ENCODE measurements at regions not wholly inside any gene's neighbourhood (a gene's known extent, or its start where the extent isn't known, plus 50 kb on each side); places are given as distances from the start of the nearest gene placed in this dataset.

DNA sequence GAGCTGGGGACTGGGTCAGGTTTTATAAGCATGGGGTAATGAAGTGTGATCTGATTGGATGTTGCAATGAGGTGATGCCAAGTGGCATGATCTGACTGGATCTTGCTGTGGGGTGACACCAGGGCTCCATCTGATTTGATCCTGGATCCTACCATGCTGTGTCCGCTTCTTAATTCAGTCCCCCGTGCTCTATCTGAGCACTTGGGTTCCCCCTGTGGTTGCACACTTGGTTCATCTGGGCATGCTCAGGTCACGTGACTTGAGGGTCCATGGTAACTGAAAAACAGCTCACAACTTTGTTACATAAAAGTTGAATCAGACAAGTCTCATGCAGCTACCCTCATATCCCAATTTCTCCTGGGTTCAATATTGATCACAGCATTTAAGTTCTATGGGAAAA lies 448.6 kb upstream of the NRP1 start:
- 83% methylated on average over 3 of the region's 3 CpGs; no CpG with 5 or more reads in 1 of the 2 donors for WGBS, 2 donors (ENCODE audit: low coverage in 1 of 2)
- Histone ChIP-seq H3K4me1 (no peaks in the 10 kb centered on the region), H3K27ac (no peak overlapping the region), H3K4me3 (no peak overlapping the region), H3K27me3 (no peaks in the 10 kb centered on the region), H3K9me3 (no peaks in the 10 kb centered on the region), H3K36me3 (no peaks in the 10 kb centered on the region)
- intact Hi-C loops (cut with DNase I; ENCODE audit: low total_unique reads) = no loop called here
- DNase-seq = no peak
- in situ Hi-C loops (cut with MboI; ENCODE audit: low pct_ligation_motif_present in 1 of 4, low pct_unique_long_range_greater_than_20kb in 1 of 4, low sequenced_read_pairs in 3 of 4) = no loop called here
- no peak for TF ChIP-seq POLR2AphosphoS5 (IDR thresholded peaks at IDR 0.05)
- no peak for TF ChIP-seq EP300 (IDR thresholded peaks at IDR 0.05; ENCODE audit: low read depth)
- TF ChIP-seq POLR2A (IDR thresholded peaks at IDR 0.05) = no peak

GRCh38 chr10:33781606-33782395 lies 447.3 kb upstream of the NRP1 start:
- DNase-seq = no peak
- intact Hi-C loops (cut with DNase I; ENCODE audit: low total_unique reads) (no loop called here), in situ Hi-C loops (cut with MboI; ENCODE audit: low pct_ligation_motif_present in 1 of 4, low pct_unique_long_range_greater_than_20kb in 1 of 4, low sequenced_read_pairs in 3 of 4) (no loop called here)
- Histone ChIP-seq H3K36me3 (no peaks in the 10 kb centered on the region), H3K9me3 (no peaks in the 10 kb centered on the region), H3K4me3 (no peak overlapping the region), H3K27ac (no peak overlapping the region), H3K4me1 (no peaks in the 10 kb centered on the region), H3K27me3 (no peaks in the 10 kb centered on the region)
- no peak for TF ChIP-seq POLR2AphosphoS5 (IDR thresholded peaks at IDR 0.05)
- no peak for TF ChIP-seq POLR2A (IDR thresholded peaks at IDR 0.05)
- no peak for TF ChIP-seq EP300 (IDR thresholded peaks at IDR 0.05; ENCODE audit: low read depth)
- TF ChIP-seq, protein P1, sequence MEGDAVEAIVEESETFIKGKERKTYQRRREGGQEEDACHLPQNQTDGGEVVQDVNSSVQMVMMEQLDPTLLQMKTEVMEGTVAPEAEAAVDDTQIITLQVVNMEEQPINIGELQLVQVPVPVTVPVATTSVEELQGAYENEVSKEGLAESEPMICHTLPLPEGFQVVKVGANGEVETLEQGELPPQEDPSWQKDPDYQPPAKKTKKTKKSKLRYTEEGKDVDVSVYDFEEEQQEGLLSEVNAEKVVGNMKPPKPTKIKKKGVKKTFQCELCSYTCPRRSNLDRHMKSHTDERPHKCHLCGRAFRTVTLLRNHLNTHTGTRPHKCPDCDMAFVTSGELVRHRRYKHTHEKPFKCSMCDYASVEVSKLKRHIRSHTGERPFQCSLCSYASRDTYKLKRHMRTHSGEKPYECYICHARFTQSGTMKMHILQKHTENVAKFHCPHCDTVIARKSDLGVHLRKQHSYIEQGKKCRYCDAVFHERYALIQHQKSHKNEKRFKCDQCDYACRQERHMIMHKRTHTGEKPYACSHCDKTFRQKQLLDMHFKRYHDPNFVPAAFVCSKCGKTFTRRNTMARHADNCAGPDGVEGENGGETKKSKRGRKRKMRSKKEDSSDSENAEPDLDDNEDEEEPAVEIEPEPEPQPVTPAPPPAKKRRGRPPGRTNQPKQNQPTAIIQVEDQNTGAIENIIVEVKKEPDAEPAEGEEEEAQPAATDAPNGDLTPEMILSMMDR (IDR thresholded peaks at IDR 0.05) = no peak
- WGBS, 2 donors (ENCODE audit: low coverage in 1 of 2) = 69 to 72% methylated on average over 7 of the region's 7 CpGs

- WGBS, 2 donors (ENCODE audit: low coverage in 1 of 2) = 84 to 89% methylated on average over 5 to 9 of the region's 9 CpGs
Measured at GRCh38 chr10:33780961-33781360, 446.5 kb upstream of the NRP1 start.

GRCh38 chr10:33777223-33777622 lies 442.8 kb upstream of the NRP1 start:
- Histone ChIP-seq H3K9me3 (no peaks in the 10 kb centered on the region), H3K36me3 (no peaks in the 10 kb centered on the region), H3K27ac (no peak overlapping the region), H3K4me3 (no peak overlapping the region), H3K27me3 (no peaks in the 10 kb centered on the region), H3K4me1 (no peaks in the 10 kb centered on the region)
- TF ChIP-seq POLR2A (IDR thresholded peaks at IDR 0.05) (no peak), EP300 (IDR thresholded peaks at IDR 0.05; ENCODE audit: low read depth) (no peak), POLR2AphosphoS5 (IDR thresholded peaks at IDR 0.05) (no peak)
- TF ChIP-seq, protein P1 (IDR thresholded peaks at IDR 0.05) = no peak
- in situ Hi-C loops (cut with MboI; ENCODE audit: low pct_ligation_motif_present in 1 of 4, low pct_unique_long_range_greater_than_20kb in 1 of 4, low sequenced_read_pairs in 3 of 4) = no loop called here
- intact Hi-C loops (cut with DNase I; ENCODE audit: low total_unique reads) = no loop called here
- 71 to 91% methylated on average over 7 to 10 of the region's 10 CpGs for WGBS, 2 donors (ENCODE audit: low coverage in 1 of 2)
- no peak for DNase-seq

More at GRCh38 chr10:33780961-33781360, 446.5 kb upstream of the NRP1 start:
- in situ Hi-C loops (cut with MboI; ENCODE audit: low pct_ligation_motif_present in 1 of 4, low pct_unique_long_range_greater_than_20kb in 1 of 4, low sequenced_read_pairs in 3 of 4) (no loop called here), intact Hi-C loops (cut with DNase I; ENCODE audit: low total_unique reads) (no loop called here)
- Histone ChIP-seq H3K9me3 (no peaks in the 10 kb centered on the region), H3K27me3 (no peaks in the 10 kb centered on the region), H3K4me1 (no peaks in the 10 kb centered on the region), H3K4me3 (no peak overlapping the region), H3K36me3 (no peaks in the 10 kb centered on the region), H3K27ac (no peak overlapping the region)
- TF ChIP-seq POLR2AphosphoS5 (IDR thresholded peaks at IDR 0.05) (no peak), EP300 (IDR thresholded peaks at IDR 0.05; ENCODE audit: low read depth) (no peak), POLR2A (IDR thresholded peaks at IDR 0.05) (no peak)
- TF ChIP-seq, protein P1 (IDR thresholded peaks at IDR 0.05) = no peak
- DNase-seq = no peak
